SH-SY5Y (cell line): ENCODE measurements at regions not wholly inside any gene's neighbourhood (a gene's known extent, or its start where the extent isn't known, plus 50 kb on each side); places are given as distances from the start of the nearest gene placed in this dataset.

Experiments used
- GATA2 ChIP-seq: IDR thresholded peaks from 2 replicates; pipeline ENCODE4 v1.6.1; 2011; ENCODE audit warnings: mild to moderate bottlenecking, low read depth, low read length
- GATA3 ChIP-seq: IDR thresholded peaks from 2 replicates; pipeline ENCODE4 v1.6.1; 2011; ENCODE audit warnings: low read depth, mild to moderate bottlenecking, low read length, moderate library complexity

DNA sequence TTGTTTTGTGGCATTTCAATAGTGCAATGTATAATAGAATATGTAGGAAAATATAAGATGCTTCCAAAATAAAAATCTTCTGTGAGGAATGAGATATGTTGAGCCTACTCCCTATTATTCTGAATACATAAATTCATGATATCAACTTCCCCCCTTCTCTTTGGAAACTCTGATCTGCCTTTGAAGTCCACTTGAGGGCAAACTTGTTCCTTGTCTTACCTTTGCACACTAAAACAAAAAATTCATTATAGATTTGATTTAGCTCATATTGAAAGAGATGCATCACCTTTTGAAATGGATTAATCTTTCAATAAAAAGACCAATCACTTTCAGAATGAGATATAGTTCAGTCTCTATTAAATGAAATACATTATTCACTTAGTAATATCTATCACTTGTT, 580.7 kb upstream of the ADGRL4 start:
- no peak for TF ChIP-seq GATA2
- no peak for TF ChIP-seq GATA3
